Neuronal stem cell (in vitro differentiated cells): ENCODE measurements at regions not wholly inside any gene's neighbourhood (a gene's known extent, or its start where the extent isn't known, plus 50 kb on each side); places are given as distances from the start of the nearest gene placed in this dataset.
"Not testable (repeated sequence)": the region's sequence is repeated elsewhere in the genome, so short reads cannot be mapped to it uniquely, and the experiment has no call there.

Source experiments
- DNase-seq: peaks from one replicate; pipeline ENCODE4 v3.0.0-alpha.2; 2013; ENCODE audit warnings: low spot score
- H2AFZ ChIP-seq: one replicate; pipeline ENCODE4 v1.6.1; 2013; ENCODE audit warnings: mild to moderate bottlenecking, low read length, inconsistent platforms
- H2AK5ac ChIP-seq: 2 replicates; pipeline ENCODE4 v1.6.1; 2013; ENCODE audit warnings: low read depth, mild to moderate bottlenecking, inconsistent platforms, low read length, moderate library complexity, mixed read lengths
- H2BK120ac ChIP-seq: 2 replicates; pipeline ENCODE4 v1.6.1; 2013; ENCODE audit warnings: low read depth, mild to moderate bottlenecking, inconsistent platforms, low read length, moderate library complexity, mixed read lengths
- H2BK12ac ChIP-seq: one replicate; pipeline ENCODE4 v1.6.1; 2013; ENCODE audit warnings: low read length, inconsistent platforms
- H2BK15ac ChIP-seq: 2 replicates; pipeline ENCODE4 v1.6.1; 2013; ENCODE audit warnings: mild to moderate bottlenecking, low read length, inconsistent platforms, mixed read lengths
- H2BK5ac ChIP-seq: one replicate; pipeline ENCODE4 v1.6.1; 2013; ENCODE audit warnings: inconsistent platforms, mild to moderate bottlenecking, low read length, moderate library complexity
- H3K14ac ChIP-seq: one replicate; pipeline ENCODE4 v1.6.1; 2013; ENCODE audit warnings: low read length, inconsistent platforms
- H3K18ac ChIP-seq: 2 replicates; pipeline ENCODE4 v1.6.1; 2013; ENCODE audit warnings: low read length, inconsistent platforms
- H3K23ac ChIP-seq: 2 replicates; pipeline ENCODE4 v1.6.1; 2013; ENCODE audit warnings: low read depth, mild to moderate bottlenecking, mixed read lengths, low read length, inconsistent platforms; ENCODE audit not compliant: poor library complexity
- H3K27ac ChIP-seq: replicated peaks from 3 replicates; pipeline ENCODE4 v1.5.1; 2013; ENCODE audit warnings: low read length, inconsistent platforms
- H3K27me3 ChIP-seq, 3 experiments: 2 replicates each; pipeline ENCODE4 v1.6.1; 2013; ENCODE audit warnings: low read length in 3 of 3, mild to moderate bottlenecking in 2 of 3, inconsistent platforms in 1 of 3, low read depth in 1 of 3, mixed read lengths in 1 of 3, moderate library complexity in 1 of 3; ENCODE audit not compliant: control insufficient read depth in 3 of 3, insufficient read depth in 3 of 3
- H3K36me3 ChIP-seq, 2 donors: replicated peaks in 1 of 2; 2 replicates each; pipeline ENCODE4 v1.6.1; 2013; ENCODE audit warnings: low read length in 2 of 2; ENCODE audit not compliant: control insufficient read depth in 2 of 2, insufficient read depth in 2 of 2
- H3K4ac ChIP-seq: 2 replicates; pipeline ENCODE4 v1.6.1; 2013; ENCODE audit warnings: inconsistent platforms, mild to moderate bottlenecking, low read length, moderate library complexity
- H3K4me1 ChIP-seq, 2 donors: 1 replicate in 1 of 2; 2 replicates in 1 of 2; pipeline ENCODE4 v1.6.1; 2013; ENCODE audit warnings: low read length in 2 of 2, low read depth in 1 of 2; ENCODE audit not compliant: control insufficient read depth in 2 of 2, insufficient read depth in 1 of 2
- H3K4me2 ChIP-seq: one replicate; pipeline ENCODE4 v1.6.1; 2013; ENCODE audit warnings: mild to moderate bottlenecking, low read length, inconsistent platforms; ENCODE audit not compliant: insufficient read depth, poor library complexity, severe bottlenecking
- H3K4me3 ChIP-seq, 2 donors: 2 replicates each; pipeline ENCODE4 v1.5.1; 2013; ENCODE audit warnings: low read length in 2 of 2, mild to moderate bottlenecking in 2 of 2, inconsistent platforms in 1 of 2, moderate library complexity in 1 of 2
- H3K79me1 ChIP-seq: one replicate; pipeline ENCODE4 v1.6.1; 2013; ENCODE audit warnings: low read depth, mild to moderate bottlenecking, inconsistent platforms, low read length, moderate library complexity
- H3K9ac ChIP-seq: one replicate; pipeline ENCODE4 v1.6.1; 2013; ENCODE audit warnings: mild to moderate bottlenecking, low read depth, low read length, inconsistent platforms; ENCODE audit not compliant: poor library complexity
- H3K9me3 ChIP-seq, 2 donors: replicated peaks in 1 of 2; 2 replicates each; pipeline versions ENCODE3 to v1.6.1; 2013; ENCODE audit warnings: low read length in 2 of 2, mild to moderate bottlenecking in 2 of 2, inconsistent platforms in 1 of 2, low read depth in 1 of 2, mixed read lengths in 1 of 2, moderate library complexity in 1 of 2; ENCODE audit not compliant: control insufficient read depth in 2 of 2, insufficient read depth in 1 of 2
- H4K8ac ChIP-seq: one replicate; pipeline ENCODE4 v1.6.1; 2013; ENCODE audit warnings: low read depth, mild to moderate bottlenecking, inconsistent platforms, low read length, moderate library complexity
- H4K91ac ChIP-seq: one replicate; pipeline ENCODE4 v1.6.1; 2013; ENCODE audit warnings: low read length, low read depth, mild to moderate bottlenecking, inconsistent platforms; ENCODE audit not compliant: poor library complexity
- WGBS, 2 donors: extraction: QIAGEN DNeasy Blood & Tissue Kit; methylation state at CpG; one replicate each; pipeline ENCODE4 v1.1.7; 2013; ENCODE audit warnings: missing lambda C conversion rate in 2 of 2, mixed read lengths in 1 of 2; ENCODE audit not compliant: insufficient read length in 2 of 2, insufficient replicate concordance in 1 of 2; ENCODE audit errors: extremely low coverage in 2 of 2; 5-methylcytosine and 5-hydroxymethylcytosine counted together

DNA sequence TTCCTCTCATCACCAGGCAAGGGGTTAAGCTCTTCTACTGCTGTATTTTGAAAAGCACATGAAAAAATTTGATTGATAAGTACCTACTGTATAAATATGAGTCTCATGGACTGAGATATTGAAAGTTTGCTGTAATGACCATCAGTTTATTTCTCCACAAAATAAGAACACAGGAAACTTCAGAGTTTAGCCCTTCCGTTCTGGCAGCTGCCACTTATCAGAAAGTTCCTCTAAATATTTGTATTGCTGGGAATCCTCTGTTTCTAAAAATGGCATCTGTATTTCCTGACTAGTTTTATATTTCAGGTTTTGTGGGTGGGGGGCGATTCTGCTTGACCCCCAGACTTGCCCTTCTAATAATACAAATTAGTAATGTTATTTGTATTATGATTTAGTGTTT, 92.0 kb downstream of the LYZL2 start:
- no peak overlapping the region for H2AFZ ChIP-seq
- no peak overlapping the region for H3K14ac ChIP-seq
- H4K91ac ChIP-seq: no peak overlapping the region
- H3K27me3 ChIP-seq: no peaks in the 10 kb centered on the region
- H3K4me3 ChIP-seq: no peak overlapping the region
- DNase-seq: no peak
- no peak overlapping the region for H3K4ac ChIP-seq
- H3K9ac ChIP-seq: no peak overlapping the region
- H3K36me3 ChIP-seq: no peaks in the 10 kb centered on the region
- no peak overlapping the region for H3K27ac ChIP-seq
- no peak overlapping the region for H3K23ac ChIP-seq
- no peak overlapping the region for H2BK12ac ChIP-seq
- H3K9me3 ChIP-seq: peaks cover 0 to 2% of the 10 kb centered on the region in 2 donors
- H4K8ac ChIP-seq: no peak overlapping the region
- no CpG with 5 or more reads among the region's 2 CpGs for WGBS, 2 donors
- H2BK15ac ChIP-seq: no peak overlapping the region
- H3K4me1 ChIP-seq: no peaks in the 10 kb centered on the region
- H2BK120ac ChIP-seq: no peak overlapping the region
- no peak overlapping the region for H2AK5ac ChIP-seq
- no peak overlapping the region for H2BK5ac ChIP-seq
- no peaks in the 10 kb centered on the region for H3K79me1 ChIP-seq
- H3K4me2 ChIP-seq: no peak overlapping the region
- no peak overlapping the region for H3K18ac ChIP-seq

- not testable (repeated sequence) for H3K4me1 ChIP-seq, H3K36me3 ChIP-seq, H2BK15ac ChIP-seq, H2AFZ ChIP-seq, H3K4me3 ChIP-seq, H4K8ac ChIP-seq, H3K27ac ChIP-seq, H2BK120ac ChIP-seq, H3K27me3 ChIP-seq, H3K18ac ChIP-seq, H3K9ac ChIP-seq, DNase-seq, H3K23ac ChIP-seq, H3K4ac ChIP-seq, H3K9me3 ChIP-seq, H2AK5ac ChIP-seq, H3K79me1 ChIP-seq, H3K14ac ChIP-seq, H2BK12ac ChIP-seq, H4K91ac ChIP-seq, H3K4me2 ChIP-seq, H2BK5ac ChIP-seq
- no CpG with 5 or more reads among the region's 1 CpG for WGBS, 2 donors
These were observed 92.4 kb downstream of the LYZL2 start for GRCh38 chr10:30537158-30537557.

DNA sequence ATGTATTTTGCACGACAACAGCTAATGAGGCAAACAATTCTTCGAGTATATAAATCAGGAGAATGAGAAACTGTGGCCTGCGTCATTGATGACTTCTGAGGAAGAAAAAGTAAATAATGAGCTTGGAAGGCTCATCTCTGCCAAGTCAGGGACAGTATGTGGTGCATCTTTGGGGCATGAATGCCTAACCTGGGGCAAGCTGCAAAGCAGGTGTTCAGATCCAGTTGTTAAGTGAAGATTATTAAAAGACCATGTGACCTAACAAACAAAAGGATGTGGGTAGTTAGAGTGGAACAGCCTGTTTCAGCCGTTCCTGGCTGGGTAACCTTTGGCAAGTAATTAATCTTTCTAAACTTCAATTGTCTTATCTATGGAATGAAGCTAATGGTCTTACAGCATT, 93.0 kb downstream of the LYZL2 start:
- Histone ChIP-seq H2BK5ac (no peak overlapping the region), H3K27ac (no peak overlapping the region), H3K14ac (no peak overlapping the region), H2AFZ (no peak overlapping the region), H2AK5ac (no peak overlapping the region), H4K91ac (no peak overlapping the region), H3K4ac (no peak overlapping the region), H2BK120ac (no peak overlapping the region), H3K23ac (no peak overlapping the region), H2BK15ac (no peak overlapping the region), H3K4me3 (no peak overlapping the region), H3K9ac (no peak overlapping the region), H2BK12ac (no peak overlapping the region), H3K9me3 (peaks cover 0 to 2% of the 10 kb centered on the region in 2 donors), H4K8ac (no peak overlapping the region), H3K4me2 (no peak overlapping the region), H3K27me3 (no peaks in the 10 kb centered on the region), H3K4me1 (no peaks in the 10 kb centered on the region), H3K36me3 (no peaks in the 10 kb centered on the region), H3K18ac (no peak overlapping the region), H3K79me1 (no peaks in the 10 kb centered on the region)
- no peak for DNase-seq
- WGBS, 2 donors: no CpG with 5 or more reads among the region's 4 CpGs

- Histone ChIP-seq H3K27ac (no peak overlapping the region), H2BK5ac (no peak overlapping the region), H2BK15ac (no peak overlapping the region), H3K23ac (no peak overlapping the region), H3K79me1 (no peaks in the 10 kb centered on the region), H2AFZ (no peak overlapping the region), H4K8ac (no peak overlapping the region), H2AK5ac (no peak overlapping the region), H3K4me3 (no peak overlapping the region), H4K91ac (no peak overlapping the region), H3K4me1 (no peaks in the 10 kb centered on the region), H3K18ac (no peak overlapping the region), H2BK12ac (no peak overlapping the region), H2BK120ac (no peak overlapping the region), H3K4me2 (no peak overlapping the region), H3K27me3 (no peaks in the 10 kb centered on the region), H3K36me3 (no peaks in the 10 kb centered on the region), H3K9ac (no peak overlapping the region), H3K4ac (no peak overlapping the region), H3K9me3 (peaks cover 0 to 2% of the 10 kb centered on the region in 2 donors), H3K14ac (no peak overlapping the region)
- no peak for DNase-seq
- no CpG with 5 or more reads among the region's 4 CpGs for WGBS, 2 donors
These were observed 93.9 kb downstream of the LYZL2 start for GRCh38 chr10:30535677-30536076.
